IMR-90 (cell line): ENCODE measurements at regions not wholly inside any gene's neighbourhood (a gene's known extent, or its start where the extent isn't known, plus 50 kb on each side); places are given as distances from the start of the nearest gene placed in this dataset.
A peak's percentile ranks its signal among the peaks of the same experiment; 100 is the strongest.

Experiments used
- ATAC-seq: fragments of 200-7000 bp; cut with Tn5 transposase; 2 replicates; pipeline ENCODE4 v1.9.1; 2020; ENCODE audit warnings: low read depth, mild to moderate bottlenecking, moderate library complexity
- BruUV-seq: library from RNA; stranded (reverse); fragments of 400-500 nt; replicated peaks from 2 replicates; lab custom pipeline; 2021; lab: Mats Ljungman, UMichigan
- CTCF ChIA-PET: fragments of 300-600 bp; formaldehyde crosslinking; extraction: SDS; loops from one replicate; lab custom pipeline; 2021; ENCODE audit warnings: antibody characterized with exemption; lab: Yijun Ruan, JAX
- POLR2A ChIA-PET: fragments of 300-600 bp; sonication (Branson Sonifier 250); formaldehyde crosslinking; loops from one replicate; lab custom pipeline; 2022; ENCODE audit warnings: antibody characterized with exemption; ENCODE audit not compliant: unreplicated experiment; lab: Charles Lee
- DNase-seq: peaks from one replicate; pipeline ENCODE4 v3.0.0; 2013
- H2AFZ ChIP-seq: replicated peaks from 2 replicates; pipeline ENCODE3; 2013; ENCODE audit warnings: low read length, mild to moderate bottlenecking; ENCODE audit not compliant: poor library complexity
- H2AK5ac ChIP-seq: 2 replicates; pipeline ENCODE4 v1.6.1; 2013; ENCODE audit warnings: low read depth, low read length, inconsistent platforms
- H2AK9ac ChIP-seq: replicated peaks from 2 replicates; pipeline ENCODE3; 2013; ENCODE audit warnings: mild to moderate bottlenecking, low read depth, low read length, moderate library complexity; ENCODE audit not compliant: poor library complexity
- H2BK120ac ChIP-seq: 2 replicates; pipeline ENCODE4 v1.6.1; 2013; ENCODE audit warnings: low read depth, low read length, inconsistent platforms
- H2BK15ac ChIP-seq: 3 replicates; pipeline ENCODE4 v1.6.1; 2013; ENCODE audit warnings: low read depth, low read length, inconsistent platforms
- H2BK20ac ChIP-seq: 2 replicates; pipeline ENCODE4 v1.6.1; 2013; ENCODE audit warnings: low read depth, mild to moderate bottlenecking, inconsistent platforms, low read length, moderate library complexity
- H2BK5ac ChIP-seq: 2 replicates; pipeline ENCODE4 v1.6.1; 2013; ENCODE audit warnings: mild to moderate bottlenecking, low read depth, low read length, inconsistent platforms; ENCODE audit not compliant: poor library complexity, severe bottlenecking
- H3K14ac ChIP-seq: replicated peaks from 2 replicates; pipeline ENCODE4 v1.6.1; 2013; ENCODE audit warnings: low read depth, low read length, inconsistent platforms
- H3K18ac ChIP-seq: 2 replicates; pipeline ENCODE4 v1.6.1; 2013; ENCODE audit warnings: low read depth, low read length, control low read depth
- H3K23ac ChIP-seq: 2 replicates; pipeline ENCODE4 v1.6.1; 2013; ENCODE audit warnings: low read depth, low read length, inconsistent platforms
- H3K27ac ChIP-seq: 2 replicates; pipeline ENCODE4 v1.5.1; 2013; ENCODE audit warnings: mild to moderate bottlenecking, control low read depth, low read length; ENCODE audit not compliant: insufficient read depth
- H3K27me3 ChIP-seq: 2 replicates; pipeline ENCODE4 v1.6.1; 2013; ENCODE audit warnings: low read length; ENCODE audit not compliant: control insufficient read depth, insufficient read depth
- H3K36me3 ChIP-seq: 2 replicates; pipeline ENCODE4 v1.6.1; 2013; ENCODE audit warnings: low read length, mixed read lengths; ENCODE audit not compliant: control insufficient read depth, insufficient read depth
- H3K4ac ChIP-seq: 2 replicates; pipeline ENCODE4 v1.6.1; 2013; ENCODE audit warnings: low read depth, low read length, inconsistent platforms
- H3K4me1 ChIP-seq: 2 replicates; pipeline ENCODE4 v1.6.1; 2013; ENCODE audit warnings: low read length, mixed read lengths; ENCODE audit not compliant: control insufficient read depth, insufficient read depth
- H3K4me2 ChIP-seq: 2 replicates; pipeline ENCODE4 v1.6.1; 2013; ENCODE audit warnings: low read depth, mild to moderate bottlenecking, control low read depth, low read length, moderate library complexity
- H3K4me3 ChIP-seq: 2 replicates; pipeline ENCODE4 v1.5.1; 2013; ENCODE audit warnings: low read depth, mild to moderate bottlenecking, control low read depth, low read length, moderate library complexity; ENCODE audit not compliant: insufficient read depth
- H3K56ac ChIP-seq: 2 replicates; pipeline ENCODE4 v1.6.1; 2013; ENCODE audit warnings: low read length, inconsistent platforms; ENCODE audit not compliant: insufficient read depth; ENCODE audit errors: extremely low read depth
- H3K79me1 ChIP-seq, 2 experiments: 2 replicates each; pipeline ENCODE4 v1.6.1; 2013; ENCODE audit warnings: low read length in 2 of 2, inconsistent platforms in 1 of 2, low read depth in 1 of 2
- H3K9ac ChIP-seq: 2 replicates; pipeline ENCODE4 v1.6.1; 2013; ENCODE audit warnings: low read depth, low read length, control low read depth
- H3K9me1 ChIP-seq: 2 replicates; pipeline ENCODE4 v1.6.1; 2013; ENCODE audit warnings: low read length, inconsistent platforms; ENCODE audit not compliant: insufficient read depth
- H3K9me3 ChIP-seq: 2 replicates; pipeline ENCODE4 v1.6.1; 2013; ENCODE audit warnings: low read length; ENCODE audit not compliant: control insufficient read depth, insufficient read depth
- H4K20me1 ChIP-seq: 2 replicates; pipeline ENCODE4 v1.6.1; 2013; ENCODE audit warnings: low read length, inconsistent platforms; ENCODE audit not compliant: insufficient read depth
- H4K5ac ChIP-seq: 2 replicates; pipeline ENCODE4 v1.6.1; 2013; ENCODE audit warnings: mild to moderate bottlenecking, low read depth, low read length, control low read depth
- H4K8ac ChIP-seq, 2 experiments: 2 replicates each; pipeline ENCODE4 v1.6.1; 2013; ENCODE audit warnings: low read depth in 2 of 2, low read length in 2 of 2, control low read depth in 1 of 2, inconsistent platforms in 1 of 2
- H4K91ac ChIP-seq: 2 replicates; pipeline ENCODE4 v1.6.1; 2013; ENCODE audit warnings: low read depth, low read length, inconsistent platforms; ENCODE audit not compliant: insufficient read depth
- BHLHE40 ChIP-seq: fragments of 150-350 bp; IDR thresholded peaks from 2 replicates; pipeline ENCODE4 v1.6.1; 2016; ENCODE audit warnings: mild to moderate bottlenecking, low read depth, low read length
- CEBPB ChIP-seq: IDR thresholded peaks from 2 replicates; pipeline ENCODE4 v1.6.1; 2012; ENCODE audit warnings: low read depth, low read length, improper control_type of control experiment
- CHD1 ChIP-seq: IDR thresholded peaks from 2 replicates; pipeline ENCODE4 v1.6.1; 2012; ENCODE audit warnings: low read depth, low read length, improper control_type of control experiment
- CTCF ChIP-seq: conservative IDR thresholded peaks from 2 replicates; pipeline ENCODE4 v1.5.1; 2012; ENCODE audit warnings: mild to moderate bottlenecking, low read depth, low read length, improper control_type of control experiment
- FOS ChIP-seq: fragments of 150-350 bp; IDR thresholded peaks from 2 replicates; pipeline ENCODE4 v1.6.1; 2016; ENCODE audit warnings: low read depth, low read length
- MAFK ChIP-seq: IDR thresholded peaks from 2 replicates; pipeline ENCODE4 v1.6.1; 2012; ENCODE audit warnings: low read depth, low read length, improper control_type of control experiment
- MAZ ChIP-seq: IDR thresholded peaks from 2 replicates; pipeline ENCODE4 v1.6.1; 2012; ENCODE audit warnings: low read depth, mild to moderate bottlenecking, low read length, improper control_type of control experiment, moderate library complexity, borderline replicate concordance
- MXI1 ChIP-seq: IDR thresholded peaks from 2 replicates; pipeline ENCODE4 v1.6.1; 2012; ENCODE audit warnings: low read depth, mild to moderate bottlenecking, low read length, moderate library complexity, borderline replicate concordance
- NFE2L2 ChIP-seq: fragments of 150-350 bp; IDR thresholded peaks from 2 replicates; pipeline ENCODE4 v1.6.1; 2016; ENCODE audit warnings: low read depth, mild to moderate bottlenecking, low read length
- POLR2A ChIP-seq: IDR thresholded peaks from 2 replicates; pipeline ENCODE4 v1.6.1; 2012; ENCODE audit warnings: mild to moderate bottlenecking, low read depth, low read length
- RAD21 ChIP-seq: IDR thresholded peaks from 2 replicates; pipeline ENCODE4 v1.6.1; 2012; ENCODE audit warnings: low read length, improper control_type of control experiment
- RCOR1 ChIP-seq: IDR thresholded peaks from 2 replicates; pipeline ENCODE4 v1.6.1; 2012; ENCODE audit warnings: mild to moderate bottlenecking, low read length, improper control_type of control experiment; ENCODE audit not compliant: insufficient replicate concordance
- RFX5 ChIP-seq: IDR thresholded peaks from 2 replicates; pipeline ENCODE4 v1.8.0; 2012; ENCODE audit warnings: low read depth, mild to moderate bottlenecking, low read length, moderate library complexity
- SMC3 ChIP-seq: fragments of 150-350 bp; IDR thresholded peaks from 2 replicates; pipeline ENCODE4 v1.6.1; 2016; ENCODE audit warnings: low read depth, mild to moderate bottlenecking, antibody characterized with exemption, low read length, moderate library complexity
- USF2 ChIP-seq: fragments of 150-350 bp; IDR thresholded peaks from 2 replicates; pipeline ENCODE4 v1.6.1; 2017; ENCODE audit warnings: mild to moderate bottlenecking, antibody characterized with exemption, low read length, low read depth
- WGBS, 2 experiments: methylation state at CpG; one replicate each; pipeline versions ENCODE4 v1.1.5 to v1.1.7; 2013; ENCODE audit warnings: missing lambda C conversion rate in 2 of 2; ENCODE audit not compliant: insufficient read length in 1 of 2; ENCODE audit errors: extremely low coverage in 2 of 2; 5-methylcytosine and 5-hydroxymethylcytosine counted together
- dilution Hi-C: fragments of 300-500 bp; cut with HindIII; formaldehyde crosslinking; loops from one replicate; pipeline ENCODE4 v1.14.3; 2018; ENCODE audit warnings: low sequenced_read_pairs; ENCODE audit not compliant: unreplicated experiment
- in situ Hi-C: fragments of 300-500 bp; cut with MboI; formaldehyde crosslinking; loops from 3 replicates; pipeline ENCODE4 v1.14.3; 2019; ENCODE audit warnings: low sequenced_read_pairs, inconsistent platforms, mixed read lengths
- intact Hi-C: fragments of 100-400 bp; cut with micrococcal nuclease; formaldehyde crosslinking; loops from 2 replicates; pipeline ENCODE4 v1.10.0; 2022
- TF ChIP-seq, protein P1 (sequence below): fragments of 150-350 bp; IDR thresholded peaks from 2 replicates; pipeline ENCODE4 v1.6.1; 2016; ENCODE audit warnings: low read depth, mild to moderate bottlenecking, low read length, moderate library complexity, borderline replicate concordance

- ATAC-seq (no peak), DNase-seq (peak; percentile 1)
- Histone ChIP-seq H3K56ac (no peak overlapping the region), H2BK5ac (no peak overlapping the region), H3K9me1 (no peaks in the 10 kb centered on the region; the same call in 1 of the 2 replicates), H4K5ac (no peak overlapping the region), H3K27me3 (peaks cover 4% of the 10 kb centered on the region), H2BK20ac (no peak overlapping the region), H3K79me1 (no peaks in the 10 kb centered on the region), H3K4ac (no peak overlapping the region), H2BK15ac (no peak overlapping the region), H3K18ac (no peak overlapping the region), H2AFZ (no peak overlapping the region), H3K4me2 (no peak overlapping the region), H3K4me1 (no peaks in the 10 kb centered on the region), H4K91ac (no peak overlapping the region), H3K27ac (no peak overlapping the region), H4K8ac (no peak overlapping the region), H2AK9ac (no peak overlapping the region), H3K4me3 (no peak overlapping the region), H3K14ac (no peak overlapping the region), H3K36me3 (no peaks in the 10 kb centered on the region), H3K9ac (no peak overlapping the region), H3K23ac (no peak overlapping the region), H3K9me3 (no peaks in the 10 kb centered on the region; the same call in 1 of the 2 replicates), H2BK120ac (no peak overlapping the region), H2AK5ac (no peak overlapping the region), H4K20me1 (no peaks in the 10 kb centered on the region)
- TF ChIP-seq MAFK (no peak), NFE2L2 (no peak), BHLHE40 (no peak), CEBPB (no peak), USF2 (no peak), RFX5 (no peak), MXI1 (no peak), CHD1 (no peak), CTCF (no peak), RCOR1 (no peak), RAD21 (no peak), FOS (no peak), MAZ (no peak), SMC3 (no peak), POLR2A (no peak)
- TF ChIP-seq, protein P1, sequence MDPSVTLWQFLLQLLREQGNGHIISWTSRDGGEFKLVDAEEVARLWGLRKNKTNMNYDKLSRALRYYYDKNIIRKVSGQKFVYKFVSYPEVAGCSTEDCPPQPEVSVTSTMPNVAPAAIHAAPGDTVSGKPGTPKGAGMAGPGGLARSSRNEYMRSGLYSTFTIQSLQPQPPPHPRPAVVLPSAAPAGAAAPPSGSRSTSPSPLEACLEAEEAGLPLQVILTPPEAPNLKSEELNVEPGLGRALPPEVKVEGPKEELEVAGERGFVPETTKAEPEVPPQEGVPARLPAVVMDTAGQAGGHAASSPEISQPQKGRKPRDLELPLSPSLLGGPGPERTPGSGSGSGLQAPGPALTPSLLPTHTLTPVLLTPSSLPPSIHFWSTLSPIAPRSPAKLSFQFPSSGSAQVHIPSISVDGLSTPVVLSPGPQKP, result no peak
- intact Hi-C loops, result loop anchor here (5.0 to 10.0 kb wide), 4 partner anchors 262 to 1555 kb away; no protein-coding TSS in a partner anchor
- POLR2A ChIA-PET, result no interaction called here
- CTCF ChIA-PET, result no interaction called here
- dilution Hi-C loops, result no loop called here
- 100% methylated on average over 1 of the region's 4 CpGs for WGBS, 2 experiments
- BruUV-seq, result no TSS peak
- in situ Hi-C loops, result no loop called here
Measured at GRCh38 chr18:39839782-39840181, 2115.3 kb upstream of the PIK3C3 start.
